Esophagus muscularis mucosa (tissue), 4 donors: ENCODE measurements at regions not wholly inside any gene's neighbourhood (a gene's known extent, or its start where the extent isn't known, plus 50 kb on each side); places are given as distances from the start of the nearest gene placed in this dataset.

Experiments used
- CTCF ChIP-seq, 3 experiments: fragments of 200-600 bp in 2 of 3; fragments of 450-650 bp in 1 of 3; sonication (generic) in 2 of 3; IDR thresholded peaks; one replicate each; pipeline ENCODE4 v1.5.1; 2017 to 2019; ENCODE audit warnings: antibody characterized with exemption in 3 of 3, mild to moderate bottlenecking in 2 of 3, moderate library complexity in 1 of 3
- EP300 ChIP-seq: sonication (generic); formaldehyde crosslinking; IDR thresholded peaks from one replicate; pipeline ENCODE4 v1.6.1; 2017; ENCODE audit warnings: antibody characterized with exemption
- POLR2A ChIP-seq: fragments of 450-650 bp; IDR thresholded peaks from one replicate; pipeline ENCODE4 v1.6.1; 2017; ENCODE audit warnings: antibody characterized with exemption, moderate library complexity, mild to moderate bottlenecking, low read depth
- POLR2AphosphoS5 ChIP-seq, 2 donors: sonication (generic); formaldehyde crosslinking; IDR thresholded peaks; one replicate each; pipeline ENCODE4 v1.6.1; 2017; ENCODE audit warnings: antibody characterized with exemption in 2 of 2

GRCh38 chr2:84278386-84278785 is 180.7 kb downstream of the SUCLG1 start:
- TF ChIP-seq EP300 = no peak
- no peak for TF ChIP-seq CTCF (IDR thresholded peaks at IDR 0.05)
- no peak for TF ChIP-seq POLR2A
- no peak for TF ChIP-seq POLR2AphosphoS5 (IDR thresholded peaks at IDR 0.05)
